Skeletal muscle tissue (tissue), 3 donors: ENCODE measurements at regions not wholly inside any gene's neighbourhood (a gene's known extent, or its start where the extent isn't known, plus 50 kb on each side); places are given as distances from the start of the nearest gene placed in this dataset.
A peak's percentile ranks its signal among the peaks of the same experiment; 100 is the strongest.

ENCODE experiments used
- H3K27ac ChIP-seq: one replicate; pipeline ENCODE4 v1.7.0; 2013; ENCODE audit warnings: mild to moderate bottlenecking, low read depth, low read length, inconsistent platforms
- H3K27me3 ChIP-seq, 3 donors: one replicate each; pipeline ENCODE4 v1.7.0; 2013; ENCODE audit warnings: low read length in 3 of 3; ENCODE audit not compliant: control insufficient read depth in 3 of 3, insufficient read depth in 3 of 3
- H3K36me3 ChIP-seq, 3 donors: one replicate each; pipeline ENCODE4 v1.7.0; 2013; ENCODE audit warnings: low read length in 3 of 3; ENCODE audit not compliant: control insufficient read depth in 3 of 3, insufficient read depth in 3 of 3
- H3K4me1 ChIP-seq, 3 donors: one replicate each; pipeline ENCODE4 v1.7.0; 2013; ENCODE audit warnings: low read length in 3 of 3, mild to moderate bottlenecking in 3 of 3; ENCODE audit not compliant: control insufficient read depth in 3 of 3, insufficient read depth in 3 of 3
- H3K4me3 ChIP-seq, 3 donors: one replicate each; pipeline ENCODE4 v1.7.0; 2013; ENCODE audit warnings: low read length in 3 of 3
- H3K9ac ChIP-seq, 3 donors: one replicate each; pipeline ENCODE4 v1.7.0; 2013; ENCODE audit warnings: low read length in 3 of 3, mild to moderate bottlenecking in 3 of 3, moderate library complexity in 2 of 3, low read depth in 1 of 3
- H3K9me3 ChIP-seq, 3 donors: one replicate each; pipeline ENCODE4 v1.7.0; 2013; ENCODE audit warnings: low read length in 3 of 3; ENCODE audit not compliant: control insufficient read depth in 3 of 3
- donor health status: Osteomylitis.

GRCh38 chr4:23614284-23614892, 275.5 kb downstream of the PPARGC1A start:
- H3K27ac ChIP-seq = no peak overlapping the region
- no peaks in the 10 kb centered on the region for H3K36me3 ChIP-seq
- H3K9ac ChIP-seq = no peak overlapping the region
- H3K9me3 ChIP-seq = no peaks in the 10 kb centered on the region
- no peaks in the 10 kb centered on the region for H3K27me3 ChIP-seq
- no peaks in the 10 kb centered on the region for H3K4me1 ChIP-seq
- H3K4me3 ChIP-seq = no peak overlapping the region

DNA sequence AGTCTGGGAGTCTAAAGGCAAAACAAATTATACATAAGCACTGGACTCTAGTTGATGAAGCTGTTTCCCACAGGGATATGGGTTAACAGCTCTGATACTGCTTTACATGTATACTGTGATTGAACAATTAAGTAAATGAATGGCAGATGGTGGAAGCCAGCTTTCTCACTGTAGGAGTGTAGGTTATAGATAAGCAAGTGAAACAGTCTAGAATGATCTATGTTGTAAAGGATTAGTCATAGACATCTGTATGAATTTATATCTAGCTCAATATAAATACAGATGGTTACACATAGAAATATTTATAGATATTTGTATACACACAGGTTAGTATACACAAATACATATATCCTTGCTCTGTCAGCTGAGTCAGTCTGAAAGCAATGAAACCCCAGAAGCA, 276.1 kb downstream of the PPARGC1A start:
- Histone ChIP-seq H3K9ac (no peak overlapping the region), H3K36me3 (no peaks in the 10 kb centered on the region), H3K4me1 (no peaks in the 10 kb centered on the region), H3K27ac (no peak overlapping the region), H3K27me3 (no peaks in the 10 kb centered on the region), H3K9me3 (no peaks in the 10 kb centered on the region), H3K4me3 (no peak overlapping the region)

GRCh38 chr4:23602720-23603119, 287.1 kb downstream of the PPARGC1A start:
- no peaks in the 10 kb centered on the region for H3K36me3 ChIP-seq
- H3K9ac ChIP-seq = no peak overlapping the region
- H3K27me3 ChIP-seq = no peaks in the 10 kb centered on the region
- H3K9me3 ChIP-seq = no peaks in the 10 kb centered on the region
- H3K4me3 ChIP-seq = no peak overlapping the region
- no peak overlapping the region for H3K27ac ChIP-seq
- H3K4me1 ChIP-seq = no peaks in the 10 kb centered on the region

GRCh38 chr4:23594125-23594524, 295.7 kb downstream of the PPARGC1A start:
- H3K9ac ChIP-seq = no peak overlapping the region
- H3K27me3 ChIP-seq = no peaks in the 10 kb centered on the region
- no peaks in the 10 kb centered on the region for H3K4me1 ChIP-seq
- H3K9me3 ChIP-seq = no peaks in the 10 kb centered on the region
- H3K27ac ChIP-seq = no peak overlapping the region
- no peaks in the 10 kb centered on the region for H3K36me3 ChIP-seq
- H3K4me3 ChIP-seq = no peak overlapping the region

DNA sequence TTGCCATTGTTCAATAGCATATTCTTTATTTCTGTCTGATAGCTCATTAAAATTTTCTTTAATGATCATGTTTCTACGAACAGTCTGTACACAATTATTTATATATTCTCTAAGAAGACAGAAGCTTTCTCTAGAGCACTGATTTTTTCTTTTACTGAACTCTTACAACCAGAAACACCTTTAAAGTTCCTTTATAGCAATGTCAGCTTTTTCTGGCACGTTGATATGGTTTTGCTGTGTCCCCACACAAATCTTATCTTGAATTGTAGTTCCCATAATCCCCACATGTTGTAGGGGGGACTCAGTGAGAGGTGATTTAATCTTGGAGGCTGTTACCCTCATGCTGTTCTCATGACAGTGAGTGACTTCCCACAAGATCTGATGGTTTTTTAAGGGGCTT, 299.4 kb downstream of the PPARGC1A start:
- Histone ChIP-seq H3K27me3 (no peaks in the 10 kb centered on the region), H3K4me3 (no peak overlapping the region), H3K36me3 (no peaks in the 10 kb centered on the region), H3K9ac (no peak overlapping the region), H3K27ac (no peak overlapping the region), H3K4me1 (no peaks in the 10 kb centered on the region), H3K9me3 (no peaks in the 10 kb centered on the region)

DNA sequence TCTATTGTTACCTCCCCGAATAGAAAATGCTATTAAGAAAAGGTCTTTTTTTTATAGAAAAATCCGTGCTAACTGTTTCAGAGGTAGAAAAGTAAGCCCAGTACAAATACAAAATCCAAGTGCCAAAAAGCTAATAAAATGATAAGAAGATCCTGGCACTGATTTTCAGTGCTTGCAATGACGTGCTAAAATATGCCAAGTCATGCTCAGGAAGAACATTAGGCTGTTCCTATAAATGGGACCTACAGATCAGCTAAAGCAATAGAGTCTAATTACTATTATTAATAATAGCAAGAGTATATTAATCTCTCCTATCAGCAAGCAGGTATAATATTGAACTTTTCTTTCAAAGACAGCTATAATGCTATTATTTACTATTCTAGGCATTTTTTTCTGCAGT, 305.8 kb downstream of the PPARGC1A start:
- Histone ChIP-seq H3K4me1 (peaks cover 0 to 5% (median 5%) of the 10 kb centered on the region in 3 donors), H3K27me3 (no peaks in the 10 kb centered on the region), H3K9me3 (no peaks in the 10 kb centered on the region), H3K4me3 (no peak overlapping the region), H3K9ac (no peak overlapping the region), H3K27ac (no peak overlapping the region), H3K36me3 (no peaks in the 10 kb centered on the region)

DNA sequence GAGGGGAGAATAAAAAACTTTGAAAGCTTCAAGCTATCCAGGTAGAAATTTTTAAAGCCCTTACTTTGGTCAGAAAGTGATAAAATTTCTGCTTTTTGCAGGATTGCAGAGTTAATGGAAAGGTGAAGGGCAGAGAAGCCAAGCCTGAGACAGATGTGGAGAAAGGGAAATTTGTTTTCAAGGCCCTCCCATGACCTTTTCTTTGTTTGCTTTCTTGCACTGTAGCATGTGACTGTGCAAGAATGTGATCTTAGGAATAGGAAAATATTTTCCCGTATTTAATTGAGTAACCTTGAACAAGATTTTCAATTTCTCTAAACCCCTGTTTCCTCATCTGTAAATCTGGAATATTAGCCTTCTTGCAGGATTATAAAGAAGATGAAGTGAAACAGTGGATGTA, 307.2 kb downstream of the PPARGC1A start:
- Histone ChIP-seq H3K4me3 (no peak overlapping the region), H3K9ac (no peak overlapping the region), H3K36me3 (no peaks in the 10 kb centered on the region), H3K27me3 (no peaks in the 10 kb centered on the region), H3K9me3 (no peaks in the 10 kb centered on the region), H3K27ac (no peak overlapping the region), H3K4me1 (peaks cover 0 to 5% (median 5%) of the 10 kb centered on the region in 3 donors)

DNA sequence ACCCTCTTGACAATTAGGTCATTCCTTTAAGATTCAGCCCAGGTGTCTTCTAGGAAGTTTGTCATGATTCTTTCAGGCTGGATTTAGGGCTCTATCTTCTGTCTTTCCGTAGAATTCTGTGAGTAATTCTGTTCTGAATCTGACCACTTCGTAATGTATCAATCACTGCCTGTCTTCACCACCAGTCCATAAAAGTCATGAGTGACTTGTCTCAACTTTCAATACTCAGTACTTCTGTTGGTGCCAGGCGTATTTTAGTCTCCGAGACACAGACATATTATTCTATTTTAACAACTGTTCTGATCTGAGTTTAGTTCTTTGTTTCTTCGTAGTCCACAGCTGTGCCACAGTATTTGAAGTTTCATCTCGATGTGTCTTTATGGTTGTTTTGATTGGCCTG, 310.7 kb downstream of the PPARGC1A start:
- H3K4me3 ChIP-seq = peak overlapping the region in 1 of 3 donors; percentile 23
- H3K27ac ChIP-seq = peak overlapping the region; percentile 15
- H3K36me3 ChIP-seq = no peaks in the 10 kb centered on the region
- no peak overlapping the region for H3K9ac ChIP-seq
- peaks cover 0 to 5% (median 0%) of the 10 kb centered on the region in 3 donors for H3K4me1 ChIP-seq
- no peaks in the 10 kb centered on the region for H3K9me3 ChIP-seq
- no peaks in the 10 kb centered on the region for H3K27me3 ChIP-seq

GRCh38 chr4:23577398-23577797, 312.4 kb downstream of the PPARGC1A start:
- no peak overlapping the region for H3K27ac ChIP-seq
- no peaks in the 10 kb centered on the region for H3K9me3 ChIP-seq
- no peaks in the 10 kb centered on the region for H3K4me1 ChIP-seq
- no peaks in the 10 kb centered on the region for H3K36me3 ChIP-seq
- no peaks in the 10 kb centered on the region for H3K27me3 ChIP-seq
- no peak overlapping the region for H3K4me3 ChIP-seq
- no peak overlapping the region for H3K9ac ChIP-seq

- Histone ChIP-seq H3K9ac (no peak overlapping the region), H3K36me3 (no peaks in the 10 kb centered on the region), H3K4me3 (no peak overlapping the region), H3K9me3 (no peaks in the 10 kb centered on the region), H3K27me3 (no peaks in the 10 kb centered on the region), H3K4me1 (no peaks in the 10 kb centered on the region), H3K27ac (no peak overlapping the region)
These were observed 317.5 kb downstream of the PPARGC1A start for GRCh38 chr4:23572382-23572781.
